Stimulated activated naive B cell treated with anti-CD40 and anti-IgM and Interleukin-4, amounts not matched to agents 10 μg/mL and 1 μg/mL and 100 μg/mL, for 72 hours (primary cell): ENCODE measurements at regions not wholly inside any gene's neighbourhood (a gene's known extent, or its start where the extent isn't known, plus 50 kb on each side); places are given as distances from the start of the nearest gene placed in this dataset.
"Not testable (repeated sequence)": the region's sequence is repeated elsewhere in the genome, so short reads cannot be mapped to it uniquely, and the experiment has no call there.

Source experiments
- ATAC-seq, 2 donors: fragments of 150-1000 bp; cut with Tn5 transposase; replicated peaks; 2 replicates each; pipeline ENCODE4 v1.10.0; 2021; ENCODE audit warnings: moderate library complexity in 1 of 2
- DNase-seq: peaks from one replicate; pipeline ENCODE4 v3.0.0; 2021
- H3K27ac Mint-ChIP-seq: one replicate; pipeline ENCODE4 v1.8.0; 2022; ENCODE audit warnings: mild to moderate bottlenecking, mixed read lengths
- H3K27me3 Mint-ChIP-seq, 2 donors: one replicate each; pipeline ENCODE4 v1.8.0; 2022; ENCODE audit warnings: mixed read lengths in 2 of 2
- H3K36me3 Mint-ChIP-seq, 2 donors: one replicate each; pipeline ENCODE4 v1.8.0; 2022; ENCODE audit warnings: mixed read lengths in 2 of 2, mild to moderate bottlenecking in 1 of 2
- H3K4me1 Mint-ChIP-seq, 2 donors: one replicate each; pipeline ENCODE4 v1.8.0; 2022; ENCODE audit warnings: mixed read lengths in 2 of 2, mild to moderate bottlenecking in 1 of 2
- H3K4me3 Mint-ChIP-seq, 2 donors: one replicate each; pipeline ENCODE4 v1.8.0; 2022; ENCODE audit warnings: mild to moderate bottlenecking in 2 of 2, mixed read lengths in 2 of 2, moderate library complexity in 1 of 2
- H3K9me3 Mint-ChIP-seq, 2 donors: one replicate each; pipeline ENCODE4 v1.8.0; 2022; ENCODE audit warnings: mixed read lengths in 2 of 2, mild to moderate bottlenecking in 1 of 2

- no peak for ATAC-seq
- Mint-ChIP-seq H3K4me3 (no peak overlapping the region), H3K36me3 (no peaks in the 10 kb centered on the region)
Observed at GRCh38 chr6:160804639-160805038, 102.6 kb downstream of the PLG start.

DNA sequence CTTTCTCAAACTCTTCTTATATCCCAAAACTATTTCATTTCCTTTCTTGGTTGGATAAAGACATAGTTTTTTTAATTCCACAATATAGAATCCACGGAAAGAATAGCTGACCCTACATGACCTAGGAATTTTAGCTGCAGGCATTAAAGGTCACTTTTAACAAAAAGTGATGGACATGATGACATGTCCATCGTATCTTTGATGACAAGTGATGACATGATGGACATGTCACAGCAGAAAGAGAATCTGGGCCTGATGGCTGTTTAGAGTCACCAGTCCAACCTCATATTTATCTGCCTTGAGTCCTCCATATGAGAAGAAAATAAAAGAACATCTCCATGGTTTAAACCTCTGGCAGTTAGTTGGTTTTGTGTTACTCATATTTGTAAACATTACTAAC is 106.2 kb downstream of the PLG start:
- no peak for ATAC-seq
- peaks cover 0 to 3% of the 10 kb centered on the region in 2 donors for H3K9me3 Mint-ChIP-seq
- H3K4me1 Mint-ChIP-seq = no peaks in the 10 kb centered on the region
- H3K36me3 Mint-ChIP-seq = no peaks in the 10 kb centered on the region
- no peak overlapping the region for H3K4me3 Mint-ChIP-seq
- no peak overlapping the region for H3K27ac Mint-ChIP-seq
- DNase-seq = no peak
- peaks cover 0 to 3% of the 10 kb centered on the region in 2 donors for H3K27me3 Mint-ChIP-seq

More at GRCh38 chr6:160804639-160805038, 102.6 kb downstream of the PLG start:
- Mint-ChIP-seq H3K9me3 (peaks cover 2 to 7% of the 10 kb centered on the region in 2 donors), H3K4me1 (no peaks in the 10 kb centered on the region), H3K27me3 (peaks cover 0 to 3% of the 10 kb centered on the region in 2 donors), H3K27ac (no peak overlapping the region)
- no peak for DNase-seq

- peaks cover 0 to 3% of the 10 kb centered on the region in 2 donors for H3K27me3 Mint-ChIP-seq
- no peaks in the 10 kb centered on the region for H3K4me1 Mint-ChIP-seq
- DNase-seq (no peak), ATAC-seq (no peak)
- H3K9me3 Mint-ChIP-seq = peaks cover 0 to 3% of the 10 kb centered on the region in 2 donors
- no peak overlapping the region for H3K4me3 Mint-ChIP-seq
- H3K36me3 Mint-ChIP-seq = no peaks in the 10 kb centered on the region
- H3K27ac Mint-ChIP-seq = no peak overlapping the region
Observed at GRCh38 chr6:160810238-160810637, 108.2 kb downstream of the PLG start.

DNA sequence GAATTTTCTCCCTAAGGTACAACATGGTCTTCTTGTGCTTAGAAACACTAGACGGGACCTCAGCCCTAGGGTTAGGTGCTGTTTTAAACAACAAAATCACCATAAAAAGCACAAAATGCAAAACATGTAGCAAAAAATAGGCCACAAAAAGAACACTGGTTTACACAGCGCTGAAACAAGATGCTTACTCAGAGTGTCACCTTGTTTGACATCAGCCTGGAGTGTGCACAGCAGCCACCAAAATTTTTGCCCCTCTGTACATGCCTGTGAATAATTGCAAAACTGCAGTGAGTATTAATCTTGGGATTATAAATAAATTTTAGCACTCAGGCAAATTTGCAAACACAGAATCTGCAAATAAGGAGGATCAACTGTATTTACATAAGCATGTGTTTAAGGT is 110.1 kb downstream of the PLG start:
- Mint-ChIP-seq H3K4me3 (no peak overlapping the region), H3K36me3 (no peaks in the 10 kb centered on the region), H3K4me1 (no peaks in the 10 kb centered on the region), H3K9me3 (peaks cover 0 to under 1% of the 10 kb centered on the region in 2 donors), H3K27me3 (no peaks in the 10 kb centered on the region), H3K27ac (no peak overlapping the region)
- DNase-seq (no peak), ATAC-seq (no peak)

- no peak overlapping the region for H3K4me3 Mint-ChIP-seq
- H3K4me1 Mint-ChIP-seq = no peaks in the 10 kb centered on the region
- no peak overlapping the region for H3K27ac Mint-ChIP-seq
- DNase-seq (no peak), ATAC-seq (no peak)
- H3K9me3 Mint-ChIP-seq = peaks cover 6 to 9% of the 10 kb centered on the region in 2 donors
- no peaks in the 10 kb centered on the region for H3K36me3 Mint-ChIP-seq
- no peaks in the 10 kb centered on the region for H3K27me3 Mint-ChIP-seq
Observed at GRCh38 chr6:160818934-160819333, 116.9 kb downstream of the PLG start.

DNA sequence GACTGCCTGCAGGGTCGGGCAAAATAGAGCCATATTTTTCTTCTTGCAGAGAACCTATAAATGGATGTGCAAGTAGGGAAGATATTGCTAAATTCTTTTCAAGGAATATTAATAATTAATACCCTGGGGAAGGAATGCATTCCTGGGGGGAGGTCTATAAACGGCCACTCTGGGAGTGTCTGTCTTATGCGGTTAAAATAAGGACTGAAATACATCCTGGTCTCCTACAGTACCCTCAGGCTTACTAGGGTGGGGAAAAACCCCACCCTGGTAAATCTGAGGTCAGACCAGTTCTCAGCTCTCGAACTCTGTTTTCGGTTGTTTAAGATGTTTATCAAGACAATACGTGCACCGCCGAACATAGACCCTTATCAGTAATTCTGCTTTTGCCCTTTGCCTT is 118.6 kb downstream of the PLG start:
- not testable (repeated sequence) for H3K27me3 Mint-ChIP-seq, H3K4me3 Mint-ChIP-seq, DNase-seq, ATAC-seq, H3K36me3 Mint-ChIP-seq, H3K9me3 Mint-ChIP-seq, H3K27ac Mint-ChIP-seq, H3K4me1 Mint-ChIP-seq

- no peak for DNase-seq
- Mint-ChIP-seq H3K27me3 (no peaks in the 10 kb centered on the region), H3K27ac (no peak overlapping the region), H3K36me3 (no peaks in the 10 kb centered on the region), H3K4me3 (no peak overlapping the region), H3K9me3 (peaks cover 0 to 2% of the 10 kb centered on the region in 2 donors), H3K4me1 (no peaks in the 10 kb centered on the region)
- ATAC-seq = no peak
Observed at GRCh38 chr6:160831739-160832138, 129.7 kb downstream of the PLG start.

- Mint-ChIP-seq H3K4me1 (no peaks in the 10 kb centered on the region), H3K27ac (no peak overlapping the region), H3K36me3 (no peaks in the 10 kb centered on the region), H3K27me3 (no peaks in the 10 kb centered on the region), H3K4me3 (no peak overlapping the region), H3K9me3 (no peaks in the 10 kb centered on the region)
- DNase-seq (no peak), ATAC-seq (no peak)
Observed at GRCh38 chr6:160832422-160832821, 130.4 kb downstream of the PLG start.

GRCh38 chr6:160837146-160837545 is 135.1 kb downstream of the PLG start:
- H3K9me3 Mint-ChIP-seq = peaks cover 0 to 2% of the 10 kb centered on the region in 2 donors
- H3K27ac Mint-ChIP-seq = no peak overlapping the region
- H3K4me3 Mint-ChIP-seq = no peak overlapping the region
- no peaks in the 10 kb centered on the region for H3K27me3 Mint-ChIP-seq
- ATAC-seq (peak in 1 of 2 donors; percentile 42), DNase-seq (no peak)
- H3K36me3 Mint-ChIP-seq = no peaks in the 10 kb centered on the region
- H3K4me1 Mint-ChIP-seq = no peaks in the 10 kb centered on the region

- Mint-ChIP-seq H3K27me3 (no peaks in the 10 kb centered on the region), H3K4me3 (no peak overlapping the region), H3K9me3 (no peaks in the 10 kb centered on the region), H3K27ac (no peak overlapping the region), H3K36me3 (no peaks in the 10 kb centered on the region), H3K4me1 (no peaks in the 10 kb centered on the region)
- ATAC-seq (no peak), DNase-seq (no peak)
Observed at GRCh38 chr6:160851031-160851430, 140.5 kb upstream of the MAP3K4 start.

GRCh38 chr6:160853946-160854345 is 137.6 kb upstream of the MAP3K4 start:
- Mint-ChIP-seq H3K9me3 (no peaks in the 10 kb centered on the region), H3K27ac (no peak overlapping the region), H3K36me3 (no peaks in the 10 kb centered on the region), H3K4me3 (no peak overlapping the region), H3K27me3 (no peaks in the 10 kb centered on the region), H3K4me1 (no peaks in the 10 kb centered on the region)
- ATAC-seq (no peak), DNase-seq (no peak)

- H3K4me1 Mint-ChIP-seq = no peaks in the 10 kb centered on the region
- no peaks in the 10 kb centered on the region for H3K9me3 Mint-ChIP-seq
- no peaks in the 10 kb centered on the region for H3K36me3 Mint-ChIP-seq
Observed at GRCh38 chr6:160858886-160859285, 132.7 kb upstream of the MAP3K4 start.

GRCh38 chr6:160859822-160860221 is 131.7 kb upstream of the MAP3K4 start:
- Mint-ChIP-seq H3K27ac (no peak overlapping the region), H3K36me3 (no peaks in the 10 kb centered on the region), H3K27me3 (no peaks in the 10 kb centered on the region), H3K4me1 (no peaks in the 10 kb centered on the region), H3K9me3 (peaks cover 0 to 2% of the 10 kb centered on the region in 2 donors), H3K4me3 (no peak overlapping the region)
- ATAC-seq = no peak
- no peak for DNase-seq

More at GRCh38 chr6:160858886-160859285, 132.7 kb upstream of the MAP3K4 start:
- H3K27ac Mint-ChIP-seq = no peak overlapping the region
- no peak for DNase-seq
- H3K27me3 Mint-ChIP-seq = no peaks in the 10 kb centered on the region
- no peak for ATAC-seq
- H3K4me3 Mint-ChIP-seq = no peak overlapping the region

DNA sequence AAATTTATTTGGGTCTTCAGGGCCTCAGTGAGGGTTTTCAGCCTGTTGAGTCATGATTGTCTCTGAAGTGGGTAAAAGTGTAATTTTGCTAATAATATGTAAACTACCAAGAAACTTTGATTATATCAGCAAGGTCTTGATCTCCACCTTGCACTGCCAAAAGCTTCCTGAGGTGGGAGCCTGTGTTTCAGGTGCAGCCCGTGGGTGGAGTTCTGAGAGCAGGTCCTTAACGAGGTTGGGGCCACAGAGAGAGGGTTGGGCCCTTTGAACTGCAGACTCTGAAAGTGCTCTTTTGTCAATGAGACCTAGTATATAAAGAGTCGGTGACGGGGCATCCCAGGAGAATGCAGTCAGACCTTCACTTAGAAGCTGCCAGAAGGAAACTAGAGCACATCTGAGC is 129.7 kb upstream of the MAP3K4 start:
- DNase-seq (no peak), ATAC-seq (no peak)
- no peak overlapping the region for H3K27ac Mint-ChIP-seq
- H3K9me3 Mint-ChIP-seq = peaks cover 0 to 5% of the 10 kb centered on the region in 2 donors
- no peak overlapping the region for H3K4me3 Mint-ChIP-seq
- no peaks in the 10 kb centered on the region for H3K4me1 Mint-ChIP-seq
- no peaks in the 10 kb centered on the region for H3K36me3 Mint-ChIP-seq
- no peaks in the 10 kb centered on the region for H3K27me3 Mint-ChIP-seq

DNA sequence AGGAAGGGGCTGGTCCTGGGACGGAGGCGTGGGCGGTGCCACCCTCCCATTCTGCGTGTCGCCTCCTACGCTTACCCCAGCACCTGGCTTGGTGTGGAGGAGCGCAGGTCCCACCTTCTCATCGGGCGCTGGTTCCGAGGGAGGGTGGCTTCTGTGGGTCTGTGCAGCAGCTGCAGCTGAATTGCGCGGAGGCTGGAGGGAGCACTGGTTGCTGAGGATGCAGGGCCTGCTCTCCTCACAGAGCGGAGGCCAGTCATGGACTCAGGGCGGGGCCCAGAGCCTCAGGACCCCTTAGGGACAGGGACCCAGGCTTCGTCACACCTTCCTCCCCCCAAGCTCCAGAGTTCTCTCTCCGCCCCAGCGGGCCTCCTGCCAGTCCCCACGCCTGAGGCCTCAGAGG is 127.8 kb upstream of the MAP3K4 start:
- H3K4me3 Mint-ChIP-seq = no peak overlapping the region
- ATAC-seq = no peak

GRCh38 chr6:160871320-160871719 is 120.2 kb upstream of the MAP3K4 start:
- Mint-ChIP-seq H3K9me3 (peaks cover 5% of the 10 kb centered on the region in 2 donors), H3K27ac (no peak overlapping the region), H3K36me3 (no peaks in the 10 kb centered on the region), H3K4me3 (no peak overlapping the region), H3K27me3 (peaks cover 0 to 6% of the 10 kb centered on the region in 2 donors), H3K4me1 (no peaks in the 10 kb centered on the region)
- DNase-seq = no peak
- ATAC-seq = no peak

More for the DNA sequence above, 127.8 kb upstream of the MAP3K4 start:
- peaks cover 0 to 6% of the 10 kb centered on the region in 2 donors for H3K9me3 Mint-ChIP-seq
- H3K36me3 Mint-ChIP-seq = no peaks in the 10 kb centered on the region
- DNase-seq = no peak
- H3K4me1 Mint-ChIP-seq = no peaks in the 10 kb centered on the region
- no peak overlapping the region for H3K27ac Mint-ChIP-seq
- no peaks in the 10 kb centered on the region for H3K27me3 Mint-ChIP-seq
